ENCODE measurements at regions not wholly inside any gene's neighbourhood (a gene's known extent, or its start where the extent isn't known, plus 50 kb on each side); places are given as distances from the start of the nearest gene placed in this dataset.
"Not testable (repeated sequence)": the region's sequence is repeated elsewhere in the genome, so short reads cannot be mapped to it uniquely, and the experiment has no call there.

- no peak for DNase-seq
Observed at GRCh38 chr7:68200051-68200670, 1203.5 kb downstream of the TYW1 start.

- DNase-seq: no peak
Observed at GRCh38 chr7:68203251-68203650, 1206.6 kb downstream of the TYW1 start.

GRCh38 chr7:68205826-68206225 is 1209.2 kb downstream of the TYW1 start:
- DNase-seq: no peak

- DNase-seq: no peak
Observed at GRCh38 chr7:68206946-68207485, 1210.4 kb downstream of the TYW1 start.

GRCh38 chr7:68207676-68208075 is 1211.0 kb downstream of the TYW1 start:
- DNase-seq: no peak

- no peak for DNase-seq
Observed at GRCh38 chr7:68209486-68209885, 1212.9 kb downstream of the TYW1 start.

GRCh38 chr7:68213838-68214237 is 1217.2 kb downstream of the TYW1 start:
- DNase-seq: no peak

- DNase-seq: peak; percentile 68
Observed at GRCh38 chr7:68216051-68216450, 1219.4 kb downstream of the TYW1 start.

GRCh38 chr7:68217426-68217825 is 1220.8 kb downstream of the TYW1 start:
- DNase-seq: no peak

- DNase-seq: no peak
Observed at GRCh38 chr7:68218461-68218860, 1221.8 kb downstream of the TYW1 start.

GRCh38 chr7:68222311-68222710 is 1225.7 kb downstream of the TYW1 start:
- DNase-seq: no peak

- DNase-seq: peak; percentile 49
Observed at GRCh38 chr7:68224041-68224741, 1227.6 kb downstream of the TYW1 start.

- not testable (repeated sequence) for DNase-seq
Observed at GRCh38 chr7:68231011-68231410, 1234.4 kb downstream of the TYW1 start.

GRCh38 chr7:68235937-68236336 is 1239.3 kb downstream of the TYW1 start:
- no peak for DNase-seq

GRCh38 chr7:68238204-68238805 is 1241.7 kb downstream of the TYW1 start:
- no peak for DNase-seq

- DNase-seq: no peak
Observed at GRCh38 chr7:68243128-68243527, 1246.5 kb downstream of the TYW1 start.

- no peak for DNase-seq
Observed at GRCh38 chr7:68244389-68244788, 1247.8 kb downstream of the TYW1 start.

- no peak for DNase-seq
Observed at GRCh38 chr7:68245688-68246087, 1249.1 kb downstream of the TYW1 start.

GRCh38 chr7:68246189-68246633 is 1249.6 kb downstream of the TYW1 start:
- DNase-seq: no peak

- DNase-seq: no peak
Observed at GRCh38 chr7:68247126-68247525, 1250.5 kb downstream of the TYW1 start.

GRCh38 chr7:68247571-68247970 is 1250.9 kb downstream of the TYW1 start:
- DNase-seq: no peak

GRCh38 chr7:68248973-68249372 is 1252.3 kb downstream of the TYW1 start:
- DNase-seq: no peak

- DNase-seq: no peak
Observed at GRCh38 chr7:68249611-68250010, 1253.0 kb downstream of the TYW1 start.

GRCh38 chr7:68250143-68250542 is 1253.5 kb downstream of the TYW1 start:
- no peak for DNase-seq

All from right forelimb (tissue), 1 donor.